Vagina (tissue), 2 donors: ENCODE measurements at regions not wholly inside any gene's neighbourhood (a gene's known extent, or its start where the extent isn't known, plus 50 kb on each side); places are given as distances from the start of the nearest gene placed in this dataset.

Experiments used
- CTCF ChIP-seq, 3 experiments: fragments of 450-650 bp in 2 of 3; fragments of 200-600 bp in 1 of 3; sonication (generic) in 1 of 3; IDR thresholded peaks; one replicate each; pipeline ENCODE4 v1.5.1; 2017 to 2019; ENCODE audit warnings: antibody characterized with exemption in 3 of 3, mild to moderate bottlenecking in 2 of 3, moderate library complexity in 2 of 3
- POLR2AphosphoS5 ChIP-seq, 2 donors: sonication (generic); formaldehyde crosslinking; IDR thresholded peaks; one replicate each; pipeline ENCODE4 v1.9.0; 2017; ENCODE audit warnings: antibody characterized with exemption in 2 of 2, mild to moderate bottlenecking in 2 of 2, low read depth in 1 of 2; ENCODE audit not compliant: insufficient read depth in 1 of 2

- TF ChIP-seq CTCF (IDR thresholded peaks at IDR 0.05), result no peak
- TF ChIP-seq POLR2AphosphoS5 (IDR thresholded peaks at IDR 0.05; ENCODE audit: insufficient read depth in 1 of 2, low read depth in 1 of 2), result no peak
Observed at GRCh38 chr3:168459226-168459784, 363.6 kb upstream of the GOLIM4 start.
